ENCODE measurements at regions not wholly inside any gene's neighbourhood (a gene's known extent, or its start where the extent isn't known, plus 50 kb on each side); places are given as distances from the start of the nearest gene placed in this dataset.

DNA sequence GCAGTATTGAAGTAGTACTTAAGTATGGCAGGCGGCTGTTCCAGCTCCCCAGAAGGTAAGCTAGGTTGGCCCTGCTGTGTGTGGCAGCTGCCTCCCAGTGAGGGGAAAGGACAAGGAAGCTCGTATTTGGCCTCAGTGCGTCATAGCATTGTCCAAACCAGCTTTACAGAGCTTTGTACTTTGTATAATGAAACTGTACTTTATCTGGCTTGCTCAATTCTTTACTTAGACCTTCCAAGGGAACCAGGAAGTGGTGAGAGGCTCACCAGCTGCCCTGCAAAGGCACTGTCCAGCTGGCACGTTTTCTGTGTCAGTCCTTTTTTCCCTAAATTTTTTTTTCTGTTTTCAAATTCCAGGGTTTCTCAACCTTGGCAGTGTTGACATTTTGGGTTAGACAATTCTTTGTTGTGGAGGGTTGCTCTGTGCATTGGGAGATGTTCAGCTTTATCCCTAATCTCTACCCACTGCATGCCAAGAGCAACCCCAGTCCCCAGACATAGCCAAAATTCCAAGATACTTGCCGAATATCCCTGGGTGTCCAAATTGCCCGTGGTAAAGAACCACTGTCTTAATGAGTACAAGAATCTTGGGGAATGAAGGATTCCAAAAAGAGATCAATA, 474.5 kb downstream of the LRRC70 start:
- TF ChIP-seq, protein P1, sequence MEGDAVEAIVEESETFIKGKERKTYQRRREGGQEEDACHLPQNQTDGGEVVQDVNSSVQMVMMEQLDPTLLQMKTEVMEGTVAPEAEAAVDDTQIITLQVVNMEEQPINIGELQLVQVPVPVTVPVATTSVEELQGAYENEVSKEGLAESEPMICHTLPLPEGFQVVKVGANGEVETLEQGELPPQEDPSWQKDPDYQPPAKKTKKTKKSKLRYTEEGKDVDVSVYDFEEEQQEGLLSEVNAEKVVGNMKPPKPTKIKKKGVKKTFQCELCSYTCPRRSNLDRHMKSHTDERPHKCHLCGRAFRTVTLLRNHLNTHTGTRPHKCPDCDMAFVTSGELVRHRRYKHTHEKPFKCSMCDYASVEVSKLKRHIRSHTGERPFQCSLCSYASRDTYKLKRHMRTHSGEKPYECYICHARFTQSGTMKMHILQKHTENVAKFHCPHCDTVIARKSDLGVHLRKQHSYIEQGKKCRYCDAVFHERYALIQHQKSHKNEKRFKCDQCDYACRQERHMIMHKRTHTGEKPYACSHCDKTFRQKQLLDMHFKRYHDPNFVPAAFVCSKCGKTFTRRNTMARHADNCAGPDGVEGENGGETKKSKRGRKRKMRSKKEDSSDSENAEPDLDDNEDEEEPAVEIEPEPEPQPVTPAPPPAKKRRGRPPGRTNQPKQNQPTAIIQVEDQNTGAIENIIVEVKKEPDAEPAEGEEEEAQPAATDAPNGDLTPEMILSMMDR (conservative IDR thresholded peaks at IDR 0.05; ENCODE audit: low read length) = no peak
- DNase-seq (ENCODE audit: low read depth) = peak; percentile 2
- no peak overlapping the region for H3K4me3 ChIP-seq (ENCODE audit: low read length)

DNA sequence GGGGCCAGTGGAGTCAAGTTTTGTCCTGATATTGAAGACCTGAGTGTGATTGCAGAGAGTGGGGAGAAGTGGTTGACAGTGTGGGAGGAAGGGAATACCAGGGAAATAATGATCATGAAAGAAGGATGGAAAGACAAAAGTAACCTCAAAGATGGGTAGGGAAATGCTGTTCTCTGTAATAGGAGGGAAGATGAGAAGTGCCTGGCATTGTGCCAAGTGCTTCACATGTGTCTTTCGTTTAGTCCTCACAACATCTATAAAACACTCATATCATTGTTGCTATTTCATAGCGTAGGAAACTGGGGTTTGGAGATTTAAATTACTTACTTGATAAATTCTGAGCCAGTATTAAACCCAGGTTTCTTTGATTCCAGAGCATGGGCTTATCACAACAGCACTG, 472.3 kb downstream of the LRRC70 start:
- TF ChIP-seq, protein P1 (conservative IDR thresholded peaks at IDR 0.05; ENCODE audit: low read length) = no peak
- no peak for DNase-seq (ENCODE audit: low read depth)
- no peak overlapping the region for H3K4me3 ChIP-seq (ENCODE audit: low read length)

DNA sequence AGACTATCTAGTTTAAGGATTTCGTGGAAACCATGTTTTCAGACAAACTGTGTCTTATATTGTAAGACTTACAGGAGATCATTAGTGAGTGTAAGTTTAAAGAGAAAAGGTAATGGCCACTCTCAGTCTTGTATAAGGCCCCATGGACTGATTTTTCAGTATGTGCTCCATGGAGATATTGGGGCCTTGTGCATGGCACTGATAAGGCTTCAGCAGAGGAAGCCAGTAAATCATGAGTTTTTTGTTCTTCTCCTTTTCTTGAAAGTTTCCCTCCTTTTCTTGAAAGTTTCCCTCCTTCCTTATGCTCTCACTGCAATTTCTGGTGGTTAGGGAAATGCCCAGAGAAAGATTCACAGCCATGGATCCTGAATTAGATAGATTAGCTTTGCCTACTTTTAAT, 471.3 kb downstream of the LRRC70 start:
- no peak overlapping the region for H3K4me3 ChIP-seq (ENCODE audit: low read length)
- TF ChIP-seq, protein P1 (conservative IDR thresholded peaks at IDR 0.05; ENCODE audit: low read length) = no peak
- DNase-seq (ENCODE audit: low read depth) = no peak

DNA sequence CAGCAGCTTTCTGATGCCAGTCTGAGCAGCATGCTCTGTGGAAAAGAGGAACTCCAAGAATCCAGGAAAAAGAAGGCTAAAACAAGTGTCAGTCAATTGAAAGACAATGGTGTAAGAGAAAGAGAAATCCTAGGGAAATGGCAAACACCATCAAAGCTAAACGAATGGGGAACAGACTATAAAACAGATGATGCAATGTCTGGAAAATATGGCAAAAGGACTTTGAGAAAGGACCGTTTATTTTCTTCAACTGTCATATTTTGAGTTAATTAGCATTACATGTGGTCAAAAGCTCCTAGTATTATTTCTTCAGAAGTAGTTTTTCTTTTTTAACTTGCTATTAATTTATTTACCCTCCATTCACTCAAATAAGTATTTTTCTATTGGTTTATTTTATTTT, 465.2 kb downstream of the LRRC70 start:
- no peak for DNase-seq (ENCODE audit: low read depth)
- TF ChIP-seq, protein P1 (conservative IDR thresholded peaks at IDR 0.05; ENCODE audit: low read length) = no peak
- no peak overlapping the region for H3K4me3 ChIP-seq (ENCODE audit: low read length)

DNA sequence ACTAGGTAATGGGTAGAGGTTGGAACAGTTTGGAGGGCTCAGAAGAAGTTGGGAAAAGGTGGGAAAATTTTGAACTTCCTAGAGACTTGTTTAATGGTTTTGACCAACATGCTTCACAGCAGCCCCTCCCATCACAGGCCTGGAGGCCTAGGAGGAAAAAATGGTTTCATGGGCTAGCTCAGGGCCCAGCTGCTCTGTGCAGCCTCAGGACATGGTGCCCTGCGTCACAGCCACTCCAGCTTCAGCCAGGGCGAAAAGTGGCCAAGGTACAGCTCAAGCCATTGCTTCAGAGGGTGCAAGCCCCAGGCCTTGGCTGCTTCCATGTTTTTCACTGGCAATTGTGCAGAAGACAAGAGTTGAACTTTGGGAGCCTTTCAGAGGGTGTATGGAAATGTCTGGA, 453.7 kb downstream of the LRRC70 start:
- no peak overlapping the region for H3K4me3 ChIP-seq (ENCODE audit: low read length)
- DNase-seq (ENCODE audit: low read depth) = no peak
- TF ChIP-seq, protein P1 (conservative IDR thresholded peaks at IDR 0.05; ENCODE audit: low read length) = no peak

DNA sequence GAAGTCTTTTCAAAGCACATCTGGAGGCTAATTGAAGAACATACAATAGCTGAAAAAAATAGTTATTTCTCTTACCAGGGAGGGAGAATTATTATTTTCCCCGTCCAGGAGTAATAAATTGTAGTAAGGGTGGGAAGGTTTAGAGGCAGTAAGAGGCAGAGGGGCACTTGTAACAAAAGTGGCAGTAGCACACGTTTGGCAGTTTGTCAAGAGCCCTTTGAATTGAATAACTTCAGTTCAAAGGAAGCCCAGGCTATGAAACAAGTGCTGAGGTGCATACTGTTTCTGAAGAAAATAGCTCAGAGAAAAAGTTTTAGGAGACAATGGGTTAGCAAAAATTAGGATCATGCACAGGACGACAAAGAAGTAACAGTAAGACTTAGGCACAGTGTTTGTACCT, 451.3 kb downstream of the LRRC70 start:
- H3K4me3 ChIP-seq (ENCODE audit: low read length) = no peak overlapping the region
- no peak for DNase-seq (ENCODE audit: low read depth)
- TF ChIP-seq, protein P1 (conservative IDR thresholded peaks at IDR 0.05; ENCODE audit: low read length) = no peak

DNA sequence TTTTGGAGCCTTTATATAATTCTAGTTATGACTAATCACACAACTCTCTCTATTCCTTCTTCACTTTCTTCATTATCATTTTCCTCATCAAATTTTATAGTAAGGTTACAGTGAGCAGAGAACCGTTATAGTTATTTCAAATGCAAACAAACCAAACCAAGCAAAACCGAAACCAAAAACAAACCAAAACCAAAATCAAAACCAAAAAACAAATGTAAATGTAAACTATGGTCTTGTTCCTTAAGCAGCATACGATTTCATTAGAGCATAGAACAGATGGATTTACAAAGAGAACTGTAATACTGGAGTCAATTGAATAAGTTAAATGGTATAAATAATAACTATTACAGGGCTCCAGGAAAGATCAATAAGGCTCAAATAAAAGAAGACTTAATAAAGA, 447.1 kb downstream of the LRRC70 start:
- TF ChIP-seq, protein P1 (conservative IDR thresholded peaks at IDR 0.05; ENCODE audit: low read length) = no peak
- no peak for DNase-seq (ENCODE audit: low read depth)
- H3K4me3 ChIP-seq (ENCODE audit: low read length) = no peak overlapping the region

Measured in AG10803 (cell line).